GM19023 (cell line): ENCODE measurements at regions not wholly inside any gene's neighbourhood (a gene's known extent, or its start where the extent isn't known, plus 50 kb on each side); places are given as distances from the start of the nearest gene placed in this dataset.

Source experiments
- ATAC-seq: cut with Tn5 transposase; IDR thresholded peaks from one replicate; pipeline ENCODE4 v1.9.1; 2021; ENCODE audit warnings: mild to moderate bottlenecking, moderate library complexity; ENCODE audit not compliant: unreplicated experiment

- no peak for ATAC-seq
These were observed 195.2 kb upstream of the DPPA4 start for GRCh38 chr3:109532257-109533216.

- no peak for ATAC-seq
These were observed 208.4 kb upstream of the DPPA4 start for GRCh38 chr3:109545746-109546145.

- no peak for ATAC-seq
These were observed 211.0 kb upstream of the DPPA4 start for GRCh38 chr3:109548192-109548938.

- ATAC-seq: no peak
These were observed 216.4 kb upstream of the DPPA4 start for GRCh38 chr3:109553591-109554371.

GRCh38 chr3:109559389-109559788 lies 222.0 kb upstream of the DPPA4 start:
- ATAC-seq: no peak

GRCh38 chr3:109563149-109563548 lies 225.8 kb upstream of the DPPA4 start:
- no peak for ATAC-seq

GRCh38 chr3:109569135-109569846 lies 231.9 kb upstream of the DPPA4 start:
- ATAC-seq: no peak

- no peak for ATAC-seq
These were observed 233.1 kb upstream of the DPPA4 start for GRCh38 chr3:109570408-109570807.

- ATAC-seq: no peak
These were observed 235.0 kb upstream of the DPPA4 start for GRCh38 chr3:109572301-109572700.

- no peak for ATAC-seq
These were observed 259.6 kb upstream of the DPPA4 start for GRCh38 chr3:109596991-109597390.

GRCh38 chr3:109597444-109597843 lies 260.1 kb upstream of the DPPA4 start:
- ATAC-seq: no peak

GRCh38 chr3:109607897-109608296 lies 270.6 kb upstream of the DPPA4 start:
- no peak for ATAC-seq

- no peak for ATAC-seq
These were observed 271.2 kb upstream of the DPPA4 start for GRCh38 chr3:109608574-109608973.

- no peak for ATAC-seq
These were observed 281.5 kb upstream of the DPPA4 start for GRCh38 chr3:109618766-109619378.

- no peak for ATAC-seq
These were observed 294.6 kb upstream of the DPPA4 start for GRCh38 chr3:109631897-109632296.

GRCh38 chr3:109640146-109640652 lies 302.9 kb upstream of the DPPA4 start:
- ATAC-seq: no peak

- no peak for ATAC-seq
These were observed 304.7 kb upstream of the DPPA4 start for GRCh38 chr3:109642025-109642424.

GRCh38 chr3:109643590-109643989 lies 306.2 kb upstream of the DPPA4 start:
- ATAC-seq: no peak

- no peak for ATAC-seq
These were observed 307.0 kb upstream of the DPPA4 start for GRCh38 chr3:109644332-109644731.

GRCh38 chr3:109644746-109645145 lies 307.4 kb upstream of the DPPA4 start:
- ATAC-seq: no peak
